Activated naive CD4-positive, alpha-beta T cell treated with anti-CD3 and anti-CD28 coated beads for 36 hours (primary cell): ENCODE measurements at regions not wholly inside any gene's neighbourhood (a gene's known extent, or its start where the extent isn't known, plus 50 kb on each side); places are given as distances from the start of the nearest gene placed in this dataset.

ENCODE experiments used
- CTCF ChIA-PET: fragments of 350-600 bp; sonication (Branson Sonifier 250); formaldehyde crosslinking; loops from one replicate; lab custom pipeline; 2021; ENCODE audit warnings: antibody characterized with exemption; lab: Charles Lee
- DNase-seq: peaks from one replicate; pipeline ENCODE4 v3.0.0-alpha.2; 2020
- H3K27ac Mint-ChIP-seq: one replicate; pipeline ENCODE4 v1.8.0; 2021; ENCODE audit warnings: mild to moderate bottlenecking, mixed read lengths
- H3K27me3 Mint-ChIP-seq: one replicate; pipeline ENCODE4 v1.8.0; 2021; ENCODE audit warnings: low read depth, mixed read lengths
- H3K36me3 Mint-ChIP-seq: one replicate; pipeline ENCODE4 v1.8.0; 2021; ENCODE audit warnings: low read depth, mixed read lengths
- H3K4me1 Mint-ChIP-seq: one replicate; pipeline ENCODE4 v1.8.0; 2021; ENCODE audit warnings: low read depth, mixed read lengths
- H3K4me3 Mint-ChIP-seq: one replicate; pipeline ENCODE4 v1.8.0; 2021; ENCODE audit warnings: mild to moderate bottlenecking, moderate library complexity, mixed read lengths
- H3K9me3 Mint-ChIP-seq: one replicate; pipeline ENCODE4 v1.8.0; 2021; ENCODE audit warnings: mixed read lengths
- intact Hi-C: fragments of 100-400 bp; cut with micrococcal nuclease; formaldehyde crosslinking; loops from one replicate; pipeline ENCODE4 v1.15.1; 2023

DNA sequence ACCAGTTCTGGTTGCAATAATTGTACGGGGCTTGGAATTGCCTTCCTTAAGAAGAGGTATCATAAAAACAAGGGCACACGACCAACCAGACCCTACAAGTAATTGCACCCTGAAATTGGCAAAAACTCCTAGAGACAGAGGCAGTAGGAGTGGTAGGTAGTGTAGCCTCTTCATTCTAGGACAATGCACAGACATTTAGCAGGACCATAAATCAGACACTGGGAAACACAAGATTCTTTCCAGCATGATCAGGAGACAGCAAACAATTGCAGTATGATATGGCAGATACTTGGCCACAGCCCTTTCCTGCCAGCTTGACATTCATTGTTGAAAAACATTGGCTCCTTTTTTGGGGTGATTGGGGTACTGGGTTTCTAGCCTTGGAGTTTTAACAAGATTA, 186.6 kb upstream of the PIK3C3 start:
- Mint-ChIP-seq H3K4me3 (no peak overlapping the region), H3K4me1 (no peaks in the 10 kb centered on the region), H3K9me3 (no peaks in the 10 kb centered on the region), H3K27me3 (peaks cover 3% of the 10 kb centered on the region), H3K27ac (no peak overlapping the region), H3K36me3 (no peaks in the 10 kb centered on the region)
- DNase-seq = no peak
- intact Hi-C loops = loop anchor here (1.0 kb wide), 1 partner anchor 138 kb away; no protein-coding TSS in a partner anchor
- CTCF ChIA-PET = no interaction called here

DNA sequence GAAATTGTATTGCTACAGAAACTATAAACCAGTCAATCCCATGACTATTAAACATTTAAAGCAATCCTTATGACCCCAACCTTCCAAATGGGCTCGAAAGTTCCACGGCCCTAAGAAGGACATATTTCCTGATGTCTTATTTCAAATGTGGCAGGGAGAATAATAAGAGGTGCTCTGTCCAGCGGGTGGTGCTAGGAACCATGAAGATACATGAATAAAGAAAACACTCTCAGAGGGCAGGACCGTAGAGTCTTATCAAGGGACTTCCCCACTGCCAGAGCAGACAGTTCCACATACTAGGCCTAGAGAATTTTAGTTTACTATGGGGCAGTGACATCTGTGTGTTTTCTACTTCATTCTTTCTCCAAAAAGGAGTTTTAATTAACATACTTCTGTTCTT, 187.1 kb upstream of the PIK3C3 start:
- H3K9me3 Mint-ChIP-seq = no peaks in the 10 kb centered on the region
- intact Hi-C loops = loop anchor here (1.0 kb wide), 1 partner anchor 138 kb away; no protein-coding TSS in a partner anchor
- H3K27me3 Mint-ChIP-seq = peaks cover 3% of the 10 kb centered on the region
- no peak overlapping the region for H3K4me3 Mint-ChIP-seq
- no peak overlapping the region for H3K27ac Mint-ChIP-seq
- H3K36me3 Mint-ChIP-seq = no peaks in the 10 kb centered on the region
- CTCF ChIA-PET = no interaction called here
- DNase-seq = no peak
- no peaks in the 10 kb centered on the region for H3K4me1 Mint-ChIP-seq

DNA sequence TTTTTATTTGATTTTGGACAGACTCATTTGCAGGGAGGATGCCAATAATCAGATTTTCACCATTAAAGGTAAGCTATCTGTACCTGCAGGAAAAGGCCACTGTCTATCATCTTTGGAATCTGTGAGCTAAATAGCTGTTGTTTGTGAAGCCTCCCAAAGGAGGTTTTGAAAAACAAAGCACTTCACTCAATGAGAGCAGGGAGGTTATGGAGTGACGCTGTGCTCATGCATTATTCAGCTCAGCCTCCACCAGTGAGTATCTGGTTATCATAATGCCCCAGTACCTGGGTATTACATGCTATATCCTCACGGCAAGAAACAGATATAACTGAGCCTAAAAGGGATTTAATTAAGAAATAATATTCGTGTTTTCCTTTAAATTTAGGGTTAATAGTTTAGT, 189.6 kb upstream of the PIK3C3 start:
- Mint-ChIP-seq H3K36me3 (no peaks in the 10 kb centered on the region), H3K4me1 (no peaks in the 10 kb centered on the region), H3K27ac (no peak overlapping the region), H3K27me3 (peaks cover 8% of the 10 kb centered on the region), H3K9me3 (no peaks in the 10 kb centered on the region), H3K4me3 (no peak overlapping the region)
- DNase-seq = no peak
- intact Hi-C loops = no loop called here
- CTCF ChIA-PET = no interaction called here

DNA sequence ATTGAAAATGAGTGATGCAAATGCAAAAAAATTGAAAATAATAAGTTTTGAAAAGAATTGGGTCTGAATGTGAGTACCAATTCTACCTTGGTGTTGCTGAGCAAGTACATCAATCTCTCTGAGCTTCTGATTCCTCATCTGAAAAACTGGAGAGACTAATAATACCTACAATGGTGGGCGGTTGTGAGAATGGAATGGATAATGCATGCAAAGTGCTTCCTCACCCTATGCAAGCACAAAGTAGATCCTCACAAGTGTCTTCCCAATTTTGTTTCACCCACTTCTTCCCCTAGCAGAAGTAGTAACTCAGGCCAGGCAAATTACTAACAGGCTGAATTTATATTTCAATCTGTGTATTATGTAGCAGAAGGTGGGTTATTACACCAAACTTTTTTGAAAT, 191.7 kb upstream of the PIK3C3 start:
- Mint-ChIP-seq H3K4me3 (no peak overlapping the region), H3K27me3 (peaks cover 7% of the 10 kb centered on the region), H3K27ac (no peak overlapping the region), H3K36me3 (no peaks in the 10 kb centered on the region), H3K4me1 (no peaks in the 10 kb centered on the region), H3K9me3 (no peaks in the 10 kb centered on the region)
- no peak for DNase-seq
- CTCF ChIA-PET = interaction anchor here (0.7 kb wide), 1 partner anchor 617 kb away, joined by 3 read pairs; no protein-coding TSS in a partner anchor
- intact Hi-C loops = no loop called here

DNA sequence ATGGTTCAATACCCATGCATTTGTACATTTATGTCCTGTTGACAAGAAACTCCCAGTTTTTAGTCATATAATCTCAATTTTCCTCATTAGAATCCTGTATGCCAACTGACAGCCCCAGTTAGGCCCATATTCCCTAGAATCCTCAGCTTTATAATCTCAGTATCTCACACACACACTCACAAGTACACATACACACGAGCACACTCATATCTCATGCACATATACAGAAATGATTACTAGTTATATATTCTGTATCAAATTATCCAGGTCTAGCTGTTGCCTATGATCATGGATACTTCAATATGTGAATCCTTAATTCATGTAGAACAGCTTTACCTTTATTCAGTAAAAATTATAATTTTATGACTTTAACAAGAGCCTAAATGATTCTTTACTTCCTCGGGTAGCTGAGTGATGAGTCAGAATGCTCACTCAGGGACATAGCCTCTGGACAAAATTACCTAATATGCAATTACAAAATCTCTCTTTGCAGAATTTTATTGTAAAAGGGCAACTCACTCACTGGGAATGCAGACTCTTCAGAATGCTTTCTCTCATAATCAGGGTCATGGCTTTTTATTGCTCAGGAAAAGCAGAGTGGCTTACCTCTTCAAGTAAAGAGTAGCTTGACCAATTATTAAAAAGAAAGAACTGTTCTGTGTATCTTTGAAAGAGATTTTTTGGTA, 193.6 kb upstream of the PIK3C3 start:
- DNase-seq = no peak
- CTCF ChIA-PET = no interaction called here
- intact Hi-C loops = no loop called here
- Mint-ChIP-seq H3K27me3 (peaks cover 6% of the 10 kb centered on the region), H3K4me1 (no peaks in the 10 kb centered on the region), H3K36me3 (no peaks in the 10 kb centered on the region), H3K4me3 (no peak overlapping the region), H3K9me3 (no peaks in the 10 kb centered on the region), H3K27ac (no peak overlapping the region)

DNA sequence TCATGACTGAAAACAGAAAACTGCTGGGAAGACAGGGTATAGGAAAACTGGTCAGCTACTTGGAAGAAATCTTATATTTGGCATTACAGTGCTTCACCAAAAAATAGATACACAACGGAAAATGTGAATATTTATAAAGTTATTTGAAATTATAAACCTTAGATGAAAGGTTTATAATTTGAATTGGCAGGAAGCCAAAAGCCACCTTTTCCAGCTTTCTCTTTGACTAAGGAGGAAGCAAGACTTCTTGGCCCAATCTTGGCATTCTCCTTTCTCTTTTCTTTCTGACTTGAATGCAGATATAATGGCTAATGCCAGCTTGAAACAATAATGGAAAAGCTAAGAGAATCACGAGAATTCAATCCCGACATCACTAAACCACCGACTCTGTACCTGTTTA, 196.5 kb upstream of the PIK3C3 start:
- intact Hi-C loops = no loop called here
- CTCF ChIA-PET = no interaction called here
- Mint-ChIP-seq H3K4me1 (no peaks in the 10 kb centered on the region), H3K27me3 (peaks cover 6% of the 10 kb centered on the region), H3K27ac (no peak overlapping the region), H3K4me3 (no peak overlapping the region), H3K9me3 (no peaks in the 10 kb centered on the region), H3K36me3 (no peaks in the 10 kb centered on the region)
- DNase-seq = no peak

DNA sequence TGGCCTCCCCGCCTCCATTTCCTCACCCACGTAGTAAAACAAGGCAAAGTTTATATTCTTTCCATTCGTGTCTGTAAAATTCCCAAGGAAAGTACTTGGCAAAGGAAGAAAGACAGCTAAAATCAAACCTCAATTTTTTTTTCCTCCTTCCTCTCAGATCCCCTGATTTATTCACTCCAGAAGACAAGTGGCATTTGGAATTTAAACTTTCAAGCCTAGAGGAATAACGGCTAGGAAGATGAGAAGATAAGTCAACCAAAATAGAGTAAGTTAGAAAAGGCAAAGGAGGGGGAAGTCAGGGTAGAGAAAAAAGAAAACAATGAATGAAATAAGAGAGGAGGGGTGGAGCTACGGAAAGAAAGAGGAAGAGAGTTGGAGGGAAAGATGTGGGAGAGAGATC, 198.9 kb upstream of the PIK3C3 start:
- Mint-ChIP-seq H3K4me3 (no peak overlapping the region), H3K27me3 (no peaks in the 10 kb centered on the region), H3K27ac (no peak overlapping the region), H3K36me3 (no peaks in the 10 kb centered on the region), H3K4me1 (no peaks in the 10 kb centered on the region), H3K9me3 (no peaks in the 10 kb centered on the region)
- DNase-seq = no peak
- CTCF ChIA-PET = no interaction called here
- intact Hi-C loops = no loop called here

DNA sequence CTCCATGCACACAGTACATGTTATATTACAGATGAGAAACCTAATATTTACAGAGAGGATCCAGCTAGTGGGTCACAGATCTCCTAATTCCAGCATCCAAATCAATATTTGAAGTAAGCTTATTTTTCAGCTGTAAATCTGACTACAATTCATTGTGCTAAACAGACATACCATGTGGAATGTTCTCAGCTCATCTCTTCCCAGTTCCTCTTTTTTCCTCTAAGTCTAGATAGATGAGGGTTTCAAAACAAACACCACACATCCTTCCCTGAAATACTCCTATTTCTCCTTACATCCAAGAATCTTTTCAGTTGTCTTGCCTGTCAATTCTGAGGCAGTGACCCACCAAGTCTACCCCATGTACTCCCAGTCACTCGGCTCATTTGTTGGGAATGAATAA, 200.7 kb upstream of the PIK3C3 start:
- no peaks in the 10 kb centered on the region for H3K27me3 Mint-ChIP-seq
- H3K4me1 Mint-ChIP-seq = no peaks in the 10 kb centered on the region
- CTCF ChIA-PET = no interaction called here
- intact Hi-C loops = no loop called here
- no peaks in the 10 kb centered on the region for H3K36me3 Mint-ChIP-seq
- no peak for DNase-seq
- H3K27ac Mint-ChIP-seq = no peak overlapping the region
- H3K9me3 Mint-ChIP-seq = no peaks in the 10 kb centered on the region
- H3K4me3 Mint-ChIP-seq = no peak overlapping the region

DNA sequence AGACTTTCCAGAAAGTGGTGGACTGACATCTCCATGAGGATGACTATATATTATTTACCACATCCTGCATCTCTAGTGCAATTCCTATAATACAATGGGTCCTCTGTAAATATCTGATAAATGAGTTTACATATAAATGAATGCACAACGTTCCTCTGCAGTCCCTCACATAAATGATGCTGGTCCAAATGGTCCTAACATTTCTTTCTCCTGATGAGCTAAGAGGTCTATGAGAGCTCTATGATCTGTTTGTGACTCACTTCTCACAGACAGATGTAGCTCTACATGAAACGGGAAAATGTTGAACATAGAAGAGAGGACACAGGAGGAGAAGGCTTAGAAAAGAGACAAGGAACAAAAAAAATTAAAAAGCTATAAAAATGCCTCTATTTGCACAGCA, 201.2 kb upstream of the PIK3C3 start:
- CTCF ChIA-PET = no interaction called here
- Mint-ChIP-seq H3K27me3 (no peaks in the 10 kb centered on the region), H3K36me3 (no peaks in the 10 kb centered on the region), H3K9me3 (no peaks in the 10 kb centered on the region), H3K27ac (no peak overlapping the region), H3K4me3 (no peak overlapping the region), H3K4me1 (no peaks in the 10 kb centered on the region)
- intact Hi-C loops = no loop called here
- no peak for DNase-seq

DNA sequence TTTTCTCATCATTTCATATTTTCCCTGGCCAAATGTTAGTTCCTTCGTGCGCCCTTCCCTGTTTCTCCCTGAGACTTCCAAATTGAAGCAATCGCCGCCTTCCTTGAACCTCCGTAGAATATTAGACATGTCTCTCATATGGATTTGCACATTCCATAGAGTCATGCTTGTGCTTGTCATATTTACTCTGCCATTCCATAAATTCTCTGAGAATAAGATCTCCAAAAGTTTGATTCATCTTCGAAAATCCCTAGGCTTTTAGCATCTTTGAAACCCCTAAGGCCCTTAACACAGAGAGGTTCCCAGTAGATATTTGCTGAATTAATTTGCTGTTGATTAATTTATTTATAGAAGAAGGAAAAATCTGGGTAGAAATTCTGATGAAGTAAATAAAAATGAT, 202.2 kb upstream of the PIK3C3 start:
- CTCF ChIA-PET = no interaction called here
- H3K27me3 Mint-ChIP-seq = no peaks in the 10 kb centered on the region
- no peak overlapping the region for H3K4me3 Mint-ChIP-seq
- DNase-seq = no peak
- intact Hi-C loops = no loop called here
- no peaks in the 10 kb centered on the region for H3K9me3 Mint-ChIP-seq
- no peaks in the 10 kb centered on the region for H3K36me3 Mint-ChIP-seq
- H3K4me1 Mint-ChIP-seq = no peaks in the 10 kb centered on the region
- no peak overlapping the region for H3K27ac Mint-ChIP-seq

DNA sequence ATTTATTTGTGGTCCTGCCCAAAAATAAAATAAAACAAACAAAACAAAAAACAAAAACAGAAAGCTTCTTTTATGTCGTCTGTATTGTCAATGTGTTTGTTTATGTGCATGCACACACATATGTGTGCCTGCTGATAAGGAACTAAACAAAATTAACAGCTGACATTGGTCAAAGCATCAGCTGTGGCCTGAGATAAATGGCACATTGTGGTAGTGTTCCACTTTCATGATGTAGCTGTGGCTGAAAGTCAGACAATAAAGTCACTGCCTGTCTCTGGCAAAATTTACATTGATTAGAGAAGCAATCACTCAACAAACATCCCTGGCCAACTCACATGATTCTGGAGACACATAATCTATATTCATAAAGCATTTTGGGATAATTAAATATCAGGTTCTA, 203.4 kb upstream of the PIK3C3 start:
- DNase-seq = no peak
- Mint-ChIP-seq H3K27ac (no peak overlapping the region), H3K4me1 (no peaks in the 10 kb centered on the region), H3K27me3 (no peaks in the 10 kb centered on the region), H3K36me3 (no peaks in the 10 kb centered on the region), H3K4me3 (no peak overlapping the region), H3K9me3 (no peaks in the 10 kb centered on the region)
- intact Hi-C loops = no loop called here
- CTCF ChIA-PET = no interaction called here

DNA sequence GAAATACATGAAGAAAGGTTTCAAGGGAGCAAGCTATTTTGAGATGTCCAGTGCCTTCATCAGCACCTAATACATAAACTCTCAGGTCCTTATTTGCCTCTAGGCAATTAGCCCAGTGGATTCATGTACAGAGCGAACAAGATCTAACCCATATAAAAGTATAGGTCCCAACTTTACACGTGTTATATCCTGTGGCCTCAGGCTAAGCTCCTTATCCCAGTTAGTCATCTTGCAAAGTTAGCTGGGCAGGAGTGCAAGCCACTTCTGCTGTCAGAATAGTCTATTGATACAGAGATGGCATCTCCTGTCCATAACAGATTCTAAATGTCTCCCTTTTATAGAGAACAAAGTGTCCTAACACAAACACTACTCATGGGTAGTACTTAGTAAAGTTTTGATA, 203.9 kb upstream of the PIK3C3 start:
- Mint-ChIP-seq H3K4me1 (no peaks in the 10 kb centered on the region), H3K4me3 (no peak overlapping the region), H3K27ac (no peak overlapping the region), H3K36me3 (no peaks in the 10 kb centered on the region), H3K9me3 (no peaks in the 10 kb centered on the region), H3K27me3 (no peaks in the 10 kb centered on the region)
- intact Hi-C loops = no loop called here
- CTCF ChIA-PET = no interaction called here
- DNase-seq = no peak

DNA sequence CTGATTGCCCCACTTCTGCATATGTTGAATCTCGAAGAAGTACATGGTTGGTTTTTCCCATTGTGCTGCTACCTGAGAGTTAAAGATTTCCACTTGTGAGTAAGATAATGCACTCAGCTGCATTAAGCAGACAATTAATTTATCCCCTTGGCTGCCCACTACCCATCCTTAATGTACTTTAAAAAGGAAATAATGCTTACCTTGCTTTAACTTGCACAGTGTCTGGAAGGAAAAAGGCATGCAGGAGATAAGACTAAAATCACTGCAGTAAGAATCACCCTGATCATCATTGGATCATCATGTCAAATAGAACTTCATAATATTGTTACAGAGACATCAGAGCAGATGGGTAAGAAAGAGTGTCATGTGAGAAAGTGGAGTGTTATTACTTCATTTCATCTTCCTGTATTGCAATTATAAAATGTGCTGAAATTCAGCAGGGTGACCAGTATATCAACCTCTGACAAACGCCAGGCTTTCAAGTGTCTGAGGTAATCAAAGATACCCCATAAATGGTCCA, 207.3 kb upstream of the PIK3C3 start:
- Mint-ChIP-seq H3K27me3 (no peaks in the 10 kb centered on the region), H3K9me3 (no peaks in the 10 kb centered on the region), H3K4me3 (no peak overlapping the region), H3K27ac (no peak overlapping the region), H3K4me1 (no peaks in the 10 kb centered on the region), H3K36me3 (no peaks in the 10 kb centered on the region)
- intact Hi-C loops = loop anchor here (5.0 kb wide), 1 partner anchor 810 kb away; no protein-coding TSS in a partner anchor
- CTCF ChIA-PET = no interaction called here
- no peak for DNase-seq
